NCI-H82 treated with DMSO at 0.1 percent for 48 hours (cell line): ENCODE measurements at regions not wholly inside any gene's neighbourhood (a gene's known extent, or its start where the extent isn't known, plus 50 kb on each side); places are given as distances from the start of the nearest gene placed in this dataset.

Experiments used
- DNase-seq: peaks from one replicate; lab custom pipeline; 2025; ENCODE audit not compliant: unreplicated experiment; lab: John Stamatoyannopoulos, UW

GRCh38 chr5:1707467-1707866 lies 92.2 kb downstream of the MRPL36 start:
- DNase-seq = no peak

- no peak for DNase-seq
Observed at GRCh38 chr5:1706428-1706827, 93.2 kb downstream of the MRPL36 start.

- DNase-seq = no peak
Observed at GRCh38 chr5:1706021-1706420, 93.6 kb downstream of the MRPL36 start.

GRCh38 chr5:1704676-1705075 lies 95.0 kb downstream of the MRPL36 start:
- no peak for DNase-seq

GRCh38 chr5:1704266-1704665 lies 95.4 kb downstream of the MRPL36 start:
- DNase-seq = no peak

- no peak for DNase-seq
Observed at GRCh38 chr5:1703352-1704050, 96.1 kb downstream of the MRPL36 start.

GRCh38 chr5:1702318-1702717 lies 97.3 kb downstream of the MRPL36 start:
- DNase-seq = no peak

- no peak for DNase-seq
Observed at GRCh38 chr5:1701884-1702283, 97.8 kb downstream of the MRPL36 start.

- no peak for DNase-seq
Observed at GRCh38 chr5:1701216-1701864, 98.3 kb downstream of the MRPL36 start.

GRCh38 chr5:1699394-1699793 lies 100.2 kb downstream of the MRPL36 start:
- no peak for DNase-seq

- no peak for DNase-seq
Observed at GRCh38 chr5:1698589-1699316, 100.9 kb downstream of the MRPL36 start.

GRCh38 chr5:1692381-1692780 lies 107.3 kb downstream of the MRPL36 start:
- no peak for DNase-seq

GRCh38 chr5:1687301-1687970 lies 112.2 kb downstream of the MRPL36 start:
- no peak for DNase-seq

- DNase-seq = no peak
Observed at GRCh38 chr5:1686016-1686802, 113.4 kb downstream of the MRPL36 start.

- no peak for DNase-seq
Observed at GRCh38 chr5:1685066-1685465, 114.6 kb downstream of the MRPL36 start.

- no peak for DNase-seq
Observed at GRCh38 chr5:1681955-1682354, 117.7 kb downstream of the MRPL36 start.

GRCh38 chr5:1673042-1673677 lies 126.5 kb downstream of the MRPL36 start:
- no peak for DNase-seq

GRCh38 chr5:1672396-1672795 lies 127.2 kb downstream of the MRPL36 start:
- no peak for DNase-seq

GRCh38 chr5:1671351-1671750 lies 128.3 kb downstream of the MRPL36 start:
- no peak for DNase-seq

- DNase-seq = no peak
Observed at GRCh38 chr5:1670351-1670750, 129.3 kb downstream of the MRPL36 start.
